ENCODE measurements at regions not wholly inside any gene's neighbourhood (a gene's known extent, or its start where the extent isn't known, plus 50 kb on each side); places are given as distances from the start of the nearest gene placed in this dataset.

GRCh38 chr1:170219163-170219562, 73.4 kb downstream of the NTMT2 start:
- Mint-ChIP-seq H3K27ac (ENCODE audit: low read depth) (no peak overlapping the region), H3K27me3 (peaks cover 59% of the 10 kb centered on the region), H3K9me3 (no peaks in the 10 kb centered on the region), H3K4me3 (no peak overlapping the region), H3K4me1 (no peaks in the 10 kb centered on the region), H3K36me3 (ENCODE audit: insufficient read depth) (no peaks in the 10 kb centered on the region)
- DNase-seq (ENCODE audit: low spot score in 2 of 2) (no peak), ATAC-seq (replicated peaks; ENCODE audit: extremely low read depth, poor library complexity, severe bottlenecking) (no peak)

GRCh38 chr1:170221031-170221430, 75.3 kb downstream of the NTMT2 start:
- ATAC-seq (replicated peaks; ENCODE audit: extremely low read depth, poor library complexity, severe bottlenecking) = no peak
- H3K9me3 Mint-ChIP-seq = no peaks in the 10 kb centered on the region
- H3K4me3 Mint-ChIP-seq = no peak overlapping the region
- H3K27ac Mint-ChIP-seq (ENCODE audit: low read depth) = no peak overlapping the region
- H3K4me1 Mint-ChIP-seq = no peaks in the 10 kb centered on the region
- no peaks in the 10 kb centered on the region for H3K36me3 Mint-ChIP-seq (ENCODE audit: insufficient read depth)
- peaks cover 44% of the 10 kb centered on the region for H3K27me3 Mint-ChIP-seq
- no peak for DNase-seq (ENCODE audit: low spot score in 2 of 2)

- Mint-ChIP-seq H3K4me3 (no peak overlapping the region), H3K9me3 (no peaks in the 10 kb centered on the region), H3K27me3 (peaks cover 46% of the 10 kb centered on the region), H3K36me3 (ENCODE audit: insufficient read depth) (no peaks in the 10 kb centered on the region), H3K4me1 (no peaks in the 10 kb centered on the region), H3K27ac (ENCODE audit: low read depth) (no peak overlapping the region)
- no peak for ATAC-seq (replicated peaks; ENCODE audit: extremely low read depth, poor library complexity, severe bottlenecking)
- no peak for DNase-seq (ENCODE audit: low spot score in 2 of 2)
Observed at GRCh38 chr1:170221495-170221894, 75.7 kb downstream of the NTMT2 start.

- Mint-ChIP-seq H3K27me3 (peaks cover 38% of the 10 kb centered on the region), H3K4me1 (no peaks in the 10 kb centered on the region), H3K4me3 (no peak overlapping the region), H3K36me3 (ENCODE audit: insufficient read depth) (no peaks in the 10 kb centered on the region), H3K9me3 (no peaks in the 10 kb centered on the region), H3K27ac (ENCODE audit: low read depth) (no peak overlapping the region)
- ATAC-seq (replicated peaks; ENCODE audit: extremely low read depth, poor library complexity, severe bottlenecking) (no peak), DNase-seq (ENCODE audit: low spot score in 2 of 2) (no peak)
Observed at GRCh38 chr1:170224469-170224868, 78.7 kb downstream of the NTMT2 start.

- Mint-ChIP-seq H3K36me3 (ENCODE audit: insufficient read depth) (no peaks in the 10 kb centered on the region), H3K27ac (ENCODE audit: low read depth) (no peak overlapping the region), H3K4me3 (no peak overlapping the region), H3K9me3 (no peaks in the 10 kb centered on the region), H3K4me1 (no peaks in the 10 kb centered on the region), H3K27me3 (peaks cover 28% of the 10 kb centered on the region)
- no peak for ATAC-seq (replicated peaks; ENCODE audit: extremely low read depth, poor library complexity, severe bottlenecking)
- no peak for DNase-seq (ENCODE audit: low spot score in 2 of 2)
Observed at GRCh38 chr1:170225781-170226530, 80.2 kb downstream of the NTMT2 start.

- Mint-ChIP-seq H3K27me3 (peaks cover 27% of the 10 kb centered on the region), H3K27ac (ENCODE audit: low read depth) (no peak overlapping the region), H3K36me3 (ENCODE audit: insufficient read depth) (no peaks in the 10 kb centered on the region), H3K4me3 (no peak overlapping the region), H3K4me1 (no peaks in the 10 kb centered on the region), H3K9me3 (no peaks in the 10 kb centered on the region)
- DNase-seq (ENCODE audit: low spot score in 2 of 2) (no peak), ATAC-seq (replicated peaks; ENCODE audit: extremely low read depth, poor library complexity, severe bottlenecking) (no peak)
Observed at GRCh38 chr1:170226767-170227166, 81.0 kb downstream of the NTMT2 start.

GRCh38 chr1:170230323-170230722, 84.6 kb downstream of the NTMT2 start:
- ATAC-seq (replicated peaks; ENCODE audit: extremely low read depth, poor library complexity, severe bottlenecking) (no peak), DNase-seq (ENCODE audit: low spot score in 2 of 2) (no peak)
- no peaks in the 10 kb centered on the region for H3K9me3 Mint-ChIP-seq
- no peaks in the 10 kb centered on the region for H3K36me3 Mint-ChIP-seq (ENCODE audit: insufficient read depth)
- H3K4me1 Mint-ChIP-seq = no peaks in the 10 kb centered on the region
- H3K27me3 Mint-ChIP-seq = peaks cover 38% of the 10 kb centered on the region
- H3K4me3 Mint-ChIP-seq = no peak overlapping the region
- no peak overlapping the region for H3K27ac Mint-ChIP-seq (ENCODE audit: low read depth)

- Mint-ChIP-seq H3K36me3 (ENCODE audit: insufficient read depth) (no peaks in the 10 kb centered on the region), H3K27ac (ENCODE audit: low read depth) (no peak overlapping the region), H3K4me1 (no peaks in the 10 kb centered on the region), H3K4me3 (no peak overlapping the region), H3K27me3 (peaks cover 31% of the 10 kb centered on the region), H3K9me3 (no peaks in the 10 kb centered on the region)
- ATAC-seq (replicated peaks; ENCODE audit: extremely low read depth, poor library complexity, severe bottlenecking) (no peak), DNase-seq (ENCODE audit: low spot score in 2 of 2) (no peak)
Observed at GRCh38 chr1:170231662-170232061, 85.9 kb downstream of the NTMT2 start.

- no peaks in the 10 kb centered on the region for H3K9me3 Mint-ChIP-seq
- H3K36me3 Mint-ChIP-seq (ENCODE audit: insufficient read depth) = no peaks in the 10 kb centered on the region
- peaks cover 22% of the 10 kb centered on the region for H3K27me3 Mint-ChIP-seq
- no peaks in the 10 kb centered on the region for H3K4me1 Mint-ChIP-seq
- DNase-seq (ENCODE audit: low spot score in 2 of 2) = no peak
- no peak overlapping the region for H3K4me3 Mint-ChIP-seq
- no peak overlapping the region for H3K27ac Mint-ChIP-seq (ENCODE audit: low read depth)
- no peak for ATAC-seq (replicated peaks; ENCODE audit: extremely low read depth, poor library complexity, severe bottlenecking)
Observed at GRCh38 chr1:170238704-170239391, 93.1 kb downstream of the NTMT2 start.

GRCh38 chr1:170239445-170239844, 93.7 kb downstream of the NTMT2 start:
- Mint-ChIP-seq H3K36me3 (ENCODE audit: insufficient read depth) (no peaks in the 10 kb centered on the region), H3K27ac (ENCODE audit: low read depth) (no peak overlapping the region), H3K9me3 (no peaks in the 10 kb centered on the region), H3K4me3 (no peak overlapping the region), H3K4me1 (no peaks in the 10 kb centered on the region), H3K27me3 (peaks cover 16% of the 10 kb centered on the region)
- DNase-seq (ENCODE audit: low spot score in 2 of 2) (no peak), ATAC-seq (replicated peaks; ENCODE audit: extremely low read depth, poor library complexity, severe bottlenecking) (no peak)

GRCh38 chr1:170240409-170240808, 94.7 kb downstream of the NTMT2 start:
- no peak for DNase-seq (ENCODE audit: low spot score in 2 of 2)

GRCh38 chr1:170241266-170241851, 95.6 kb downstream of the NTMT2 start:
- Mint-ChIP-seq H3K4me1 (no peaks in the 10 kb centered on the region), H3K36me3 (ENCODE audit: insufficient read depth) (no peaks in the 10 kb centered on the region), H3K9me3 (no peaks in the 10 kb centered on the region), H3K4me3 (no peak overlapping the region), H3K27me3 (peaks cover 13% of the 10 kb centered on the region), H3K27ac (ENCODE audit: low read depth) (no peak overlapping the region)
- DNase-seq (ENCODE audit: low spot score in 2 of 2) (no peak), ATAC-seq (replicated peaks; ENCODE audit: extremely low read depth, poor library complexity, severe bottlenecking) (no peak)

More at GRCh38 chr1:170240409-170240808, 94.7 kb downstream of the NTMT2 start:
- no peak for ATAC-seq (replicated peaks; ENCODE audit: extremely low read depth, poor library complexity, severe bottlenecking)
- H3K27ac Mint-ChIP-seq (ENCODE audit: low read depth) = no peak overlapping the region
- no peaks in the 10 kb centered on the region for H3K36me3 Mint-ChIP-seq (ENCODE audit: insufficient read depth)
- no peaks in the 10 kb centered on the region for H3K9me3 Mint-ChIP-seq
- no peak overlapping the region for H3K4me3 Mint-ChIP-seq
- H3K4me1 Mint-ChIP-seq = no peaks in the 10 kb centered on the region
- peaks cover 13% of the 10 kb centered on the region for H3K27me3 Mint-ChIP-seq

Data from central memory CD8-positive, alpha-beta T cell (primary cell).